ENCODE measurements at regions not wholly inside any gene's neighbourhood (a gene's known extent, or its start where the extent isn't known, plus 50 kb on each side); places are given as distances from the start of the nearest gene placed in this dataset.

DNA sequence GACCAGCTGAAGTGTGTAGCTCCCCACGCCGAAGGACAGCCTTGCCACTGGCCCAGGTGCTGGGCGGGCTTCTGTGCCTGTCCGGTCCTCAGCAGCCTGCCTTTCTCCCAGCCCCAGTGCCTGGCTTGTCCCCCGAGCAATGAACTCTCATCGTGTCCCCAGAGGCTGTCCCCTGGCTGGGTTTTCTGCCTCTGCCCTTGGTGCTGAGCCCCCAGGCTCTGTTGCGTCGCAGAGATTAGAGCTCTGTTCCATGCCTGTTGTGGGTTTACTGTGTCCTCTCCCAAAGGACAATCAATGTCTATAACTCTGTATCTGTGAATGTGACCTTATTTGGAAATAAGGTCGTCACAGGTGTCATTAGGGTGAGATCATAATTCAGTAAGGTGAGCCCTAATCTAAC is 226.1 kb upstream of the SHH start:
- no peak for TF ChIP-seq TEAD4 (IDR thresholded peaks at IDR 0.05)
- TF ChIP-seq FOXM1 (IDR thresholded peaks at IDR 0.05; ENCODE audit: borderline replicate concordance, low read depth): no peak
- TF ChIP-seq, protein P1, sequence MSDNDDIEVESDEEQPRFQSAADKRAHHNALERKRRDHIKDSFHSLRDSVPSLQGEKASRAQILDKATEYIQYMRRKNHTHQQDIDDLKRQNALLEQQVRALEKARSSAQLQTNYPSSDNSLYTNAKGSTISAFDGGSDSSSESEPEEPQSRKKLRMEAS (IDR thresholded peaks at IDR 0.05): no peak
- TF ChIP-seq EGR1 (IDR thresholded peaks at IDR 0.05): no peak
- TF ChIP-seq, protein P2, sequence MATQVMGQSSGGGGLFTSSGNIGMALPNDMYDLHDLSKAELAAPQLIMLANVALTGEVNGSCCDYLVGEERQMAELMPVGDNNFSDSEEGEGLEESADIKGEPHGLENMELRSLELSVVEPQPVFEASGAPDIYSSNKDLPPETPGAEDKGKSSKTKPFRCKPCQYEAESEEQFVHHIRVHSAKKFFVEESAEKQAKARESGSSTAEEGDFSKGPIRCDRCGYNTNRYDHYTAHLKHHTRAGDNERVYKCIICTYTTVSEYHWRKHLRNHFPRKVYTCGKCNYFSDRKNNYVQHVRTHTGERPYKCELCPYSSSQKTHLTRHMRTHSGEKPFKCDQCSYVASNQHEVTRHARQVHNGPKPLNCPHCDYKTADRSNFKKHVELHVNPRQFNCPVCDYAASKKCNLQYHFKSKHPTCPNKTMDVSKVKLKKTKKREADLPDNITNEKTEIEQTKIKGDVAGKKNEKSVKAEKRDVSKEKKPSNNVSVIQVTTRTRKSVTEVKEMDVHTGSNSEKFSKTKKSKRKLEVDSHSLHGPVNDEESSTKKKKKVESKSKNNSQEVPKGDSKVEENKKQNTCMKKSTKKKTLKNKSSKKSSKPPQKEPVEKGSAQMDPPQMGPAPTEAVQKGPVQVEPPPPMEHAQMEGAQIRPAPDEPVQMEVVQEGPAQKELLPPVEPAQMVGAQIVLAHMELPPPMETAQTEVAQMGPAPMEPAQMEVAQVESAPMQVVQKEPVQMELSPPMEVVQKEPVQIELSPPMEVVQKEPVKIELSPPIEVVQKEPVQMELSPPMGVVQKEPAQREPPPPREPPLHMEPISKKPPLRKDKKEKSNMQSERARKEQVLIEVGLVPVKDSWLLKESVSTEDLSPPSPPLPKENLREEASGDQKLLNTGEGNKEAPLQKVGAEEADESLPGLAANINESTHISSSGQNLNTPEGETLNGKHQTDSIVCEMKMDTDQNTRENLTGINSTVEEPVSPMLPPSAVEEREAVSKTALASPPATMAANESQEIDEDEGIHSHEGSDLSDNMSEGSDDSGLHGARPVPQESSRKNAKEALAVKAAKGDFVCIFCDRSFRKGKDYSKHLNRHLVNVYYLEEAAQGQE (IDR thresholded peaks at IDR 0.05; ENCODE audit: low read depth): peak; percentile 52
- no peak for TF ChIP-seq CREB1 (IDR thresholded peaks at IDR 0.05; ENCODE audit: low read depth)
- no peak for TF ChIP-seq YY1 (IDR thresholded peaks at IDR 0.05; ENCODE audit: low read depth)
- TF ChIP-seq EP300 (IDR thresholded peaks at IDR 0.05; ENCODE audit: borderline replicate concordance): no peak

All from Ishikawa (cell line).